ELR (cell line): ENCODE measurements at regions not wholly inside any gene's neighbourhood (a gene's known extent, or its start where the extent isn't known, plus 50 kb on each side); places are given as distances from the start of the nearest gene placed in this dataset.
"Not testable (repeated sequence)": the region's sequence is repeated elsewhere in the genome, so short reads cannot be mapped to it uniquely, and the experiment has no call there.

Source experiments
- DNase-seq: peaks from one replicate; pipeline ENCODE4 v3.0.0-alpha.2; 2015; ENCODE audit warnings: low read depth

DNA sequence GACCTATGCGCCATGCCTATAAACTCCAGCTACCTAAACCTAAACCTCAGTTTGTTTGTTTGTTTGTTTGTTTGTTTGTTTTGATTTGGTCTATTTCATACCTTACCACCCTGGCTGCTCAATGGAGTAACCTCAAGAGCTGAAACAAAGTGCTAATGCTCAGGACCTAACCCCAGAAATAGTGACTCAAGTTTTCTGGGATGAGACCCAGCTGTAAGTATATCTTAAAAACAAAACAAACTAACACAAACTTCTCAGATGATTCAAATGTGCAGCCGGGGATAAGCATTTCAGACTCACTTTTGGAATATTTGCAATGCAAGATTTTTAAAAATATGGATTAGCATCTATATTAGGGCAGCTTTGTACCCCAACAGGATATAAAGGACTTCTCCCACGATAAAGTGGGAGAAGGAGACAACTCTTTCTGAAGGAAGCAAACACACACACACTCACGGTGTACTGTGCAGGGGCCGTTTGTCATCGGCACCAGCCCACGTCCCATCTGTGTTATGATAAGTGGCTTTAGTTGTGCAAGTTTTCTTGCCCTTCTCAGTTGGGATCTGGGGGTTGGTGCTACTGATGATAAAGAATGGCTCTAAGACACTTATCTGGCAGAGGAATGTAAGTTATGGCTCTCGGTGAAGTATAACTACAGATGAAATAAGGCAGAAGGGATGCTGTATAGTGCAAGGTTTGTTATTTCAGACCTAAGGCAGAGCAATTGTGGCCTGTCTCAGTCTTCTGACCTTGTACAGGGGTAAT lies 516.7 kb upstream of the TMEM132C start:
- DNase-seq: no peak

DNA sequence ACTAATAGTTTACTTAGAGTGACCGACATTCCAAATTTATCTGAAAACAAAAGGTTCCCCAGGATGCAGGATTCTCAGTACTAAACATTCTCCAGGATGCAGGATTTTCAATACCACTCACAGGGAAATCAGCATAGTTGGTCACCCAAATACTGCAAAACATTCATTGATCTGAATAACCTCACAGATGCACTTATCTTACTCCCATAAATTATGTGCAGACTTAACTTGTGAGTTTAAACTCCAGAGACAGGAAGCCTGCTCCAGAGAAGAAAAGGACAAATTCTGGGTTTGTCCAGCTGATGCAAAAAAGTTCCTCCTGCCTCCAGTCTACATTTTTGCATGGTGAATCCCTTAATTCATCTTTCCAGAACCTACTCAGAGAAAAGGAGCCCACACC lies 514.2 kb upstream of the TMEM132C start:
- no peak for DNase-seq

DNA sequence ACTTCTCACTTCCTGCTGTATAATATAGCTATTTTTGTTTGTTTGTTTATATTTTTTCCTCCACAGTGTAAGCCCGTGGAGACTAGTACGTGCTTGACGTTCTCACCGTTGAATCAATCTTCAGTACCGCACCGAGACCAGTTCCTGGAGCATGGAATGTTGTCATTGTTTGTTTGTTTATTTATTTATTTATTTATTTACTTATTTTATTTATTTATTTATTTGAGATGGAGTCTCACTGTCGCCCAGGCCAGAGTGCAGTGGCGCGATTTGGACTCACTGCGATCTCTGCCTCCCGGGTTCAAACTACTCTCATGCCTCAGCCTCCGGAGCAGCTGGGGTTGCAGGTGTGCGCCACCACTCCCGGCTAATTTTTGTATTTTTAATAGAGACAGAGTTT lies 506.6 kb upstream of the TMEM132C start:
- DNase-seq: no peak

DNA sequence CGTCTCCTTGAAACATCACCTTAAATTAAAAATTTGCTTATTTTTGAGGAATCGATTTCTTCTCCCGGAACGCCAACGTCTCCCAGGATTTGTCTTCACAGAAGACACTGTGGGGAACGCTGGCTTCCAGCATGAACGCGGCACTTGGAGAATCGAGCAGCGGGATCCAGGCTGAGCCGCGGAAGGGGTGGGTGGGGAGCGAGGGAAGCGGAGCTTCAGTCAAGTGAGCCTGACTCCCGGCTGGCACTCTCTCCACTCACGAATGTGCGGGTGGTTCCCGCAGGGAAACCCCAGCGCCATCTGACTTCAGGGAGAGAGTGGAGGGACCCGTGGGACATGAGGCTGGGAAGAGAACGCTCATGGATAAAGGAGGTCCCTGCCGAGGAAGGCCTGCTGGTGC lies 506.0 kb upstream of the TMEM132C start:
- DNase-seq: no peak

DNA sequence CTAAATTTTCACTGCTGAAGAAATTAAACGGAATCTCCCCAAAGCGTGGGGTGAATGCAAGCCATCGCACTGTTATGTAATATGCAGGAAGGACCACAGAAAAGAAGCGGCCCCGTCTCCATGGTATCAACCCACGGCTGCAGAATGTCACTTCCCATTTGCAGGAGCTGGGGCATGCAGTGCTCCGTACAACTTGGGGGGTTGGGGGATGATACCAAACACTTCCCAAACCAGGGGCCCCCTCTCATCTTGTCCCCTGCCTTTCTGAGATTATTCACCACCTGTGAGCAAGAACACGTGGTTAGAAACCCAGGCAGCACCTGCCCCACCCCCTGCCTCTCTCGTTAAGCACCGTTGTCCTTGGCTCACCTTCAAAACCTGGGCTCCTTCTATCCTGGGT lies 505.1 kb upstream of the TMEM132C start:
- no peak for DNase-seq

DNA sequence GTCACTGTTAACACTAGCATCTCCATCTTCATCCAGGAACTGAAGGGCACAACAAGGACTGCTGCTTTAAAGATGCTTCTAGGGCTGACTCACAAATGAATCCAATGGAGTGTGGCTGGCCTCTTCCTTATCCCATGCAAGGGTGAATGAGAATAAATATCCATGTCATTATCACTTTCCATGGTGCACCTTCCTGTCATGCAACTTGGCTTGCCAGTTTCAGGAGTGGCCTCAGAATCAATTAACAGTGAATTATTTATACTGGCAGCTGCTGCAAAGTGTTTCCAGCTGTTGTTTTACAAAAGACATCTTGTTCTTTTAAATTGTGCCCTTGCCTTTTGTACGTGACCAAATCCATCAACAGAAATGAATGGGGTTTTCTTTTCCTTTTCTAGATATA lies 499.3 kb upstream of the TMEM132C start:
- DNase-seq: no peak

DNA sequence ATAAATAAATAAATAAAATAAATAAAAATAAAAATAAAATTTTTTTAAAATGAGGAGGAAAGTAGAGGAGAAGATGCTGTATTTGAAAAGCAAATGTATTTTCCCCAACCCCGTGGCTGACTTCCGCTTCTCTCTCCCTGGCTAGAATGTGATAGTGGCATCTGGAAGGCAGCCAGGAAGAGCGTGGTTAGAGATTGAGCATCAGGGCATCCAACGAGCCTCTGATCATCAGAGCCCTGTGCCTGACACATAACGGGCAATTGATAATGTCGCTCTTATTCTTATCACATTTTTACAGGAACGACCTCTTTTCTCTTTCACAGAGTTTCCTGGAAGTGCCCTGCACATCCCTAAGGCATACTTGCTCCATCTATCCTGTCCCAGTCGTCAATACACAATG lies 496.9 kb upstream of the TMEM132C start:
- DNase-seq: no peak

DNA sequence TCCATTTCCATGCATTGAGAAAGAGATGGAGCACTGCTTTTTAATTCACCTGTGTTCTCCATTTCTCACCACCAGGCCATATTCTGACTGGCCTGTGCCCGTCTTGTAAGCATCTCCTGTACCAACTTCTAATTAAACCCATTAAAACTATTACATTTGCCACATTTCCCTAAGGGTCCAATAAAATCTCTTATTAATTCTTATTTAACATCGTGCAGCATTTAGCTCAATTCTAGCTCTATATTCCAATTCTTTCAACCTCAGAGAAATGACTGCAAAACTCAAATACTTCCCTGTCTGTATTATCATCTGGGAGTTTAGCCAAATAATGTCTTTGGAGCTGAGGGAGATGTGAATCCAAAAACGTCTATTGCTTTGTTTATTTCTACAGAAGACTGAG lies 495.4 kb upstream of the TMEM132C start:
- no peak for DNase-seq

DNA sequence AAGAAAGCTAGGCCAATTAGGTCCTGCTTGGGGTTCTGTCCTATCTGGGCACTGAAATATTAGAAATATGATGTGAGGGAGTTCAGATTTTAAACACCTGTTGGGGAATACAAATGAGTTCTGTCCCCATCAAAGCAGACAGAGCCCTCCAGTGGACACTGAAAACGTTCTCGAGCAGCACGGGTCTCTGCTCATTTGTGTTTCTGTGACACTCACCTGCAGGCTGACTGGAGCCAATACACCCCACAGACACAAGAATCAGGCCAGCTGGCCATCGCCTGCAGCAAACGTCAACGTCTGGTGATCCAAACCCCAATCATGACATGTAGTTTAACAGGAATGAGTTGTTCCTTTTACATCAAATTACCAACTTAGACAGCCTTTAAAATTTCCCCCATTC lies 493.4 kb upstream of the TMEM132C start:
- DNase-seq: no peak

DNA sequence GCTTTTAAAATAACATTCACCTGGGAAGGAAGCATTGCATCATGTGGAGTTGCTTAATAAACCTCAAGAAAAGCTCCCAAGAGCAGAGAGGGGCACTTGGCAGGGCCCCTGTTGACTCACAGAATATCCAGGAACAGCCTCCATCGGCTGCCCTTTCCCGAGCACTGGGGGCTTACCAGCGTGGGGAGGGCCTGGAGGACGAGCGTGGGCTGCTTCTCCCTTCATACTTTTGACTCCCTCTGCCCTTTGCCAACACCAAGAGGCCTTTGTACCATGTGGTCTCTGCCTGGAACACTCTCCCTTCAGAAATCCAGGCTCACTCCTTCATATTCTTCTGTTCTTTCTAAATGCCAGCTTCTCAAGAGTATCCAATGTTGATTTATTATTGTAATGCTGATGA lies 492.1 kb upstream of the TMEM132C start:
- no peak for DNase-seq

DNA sequence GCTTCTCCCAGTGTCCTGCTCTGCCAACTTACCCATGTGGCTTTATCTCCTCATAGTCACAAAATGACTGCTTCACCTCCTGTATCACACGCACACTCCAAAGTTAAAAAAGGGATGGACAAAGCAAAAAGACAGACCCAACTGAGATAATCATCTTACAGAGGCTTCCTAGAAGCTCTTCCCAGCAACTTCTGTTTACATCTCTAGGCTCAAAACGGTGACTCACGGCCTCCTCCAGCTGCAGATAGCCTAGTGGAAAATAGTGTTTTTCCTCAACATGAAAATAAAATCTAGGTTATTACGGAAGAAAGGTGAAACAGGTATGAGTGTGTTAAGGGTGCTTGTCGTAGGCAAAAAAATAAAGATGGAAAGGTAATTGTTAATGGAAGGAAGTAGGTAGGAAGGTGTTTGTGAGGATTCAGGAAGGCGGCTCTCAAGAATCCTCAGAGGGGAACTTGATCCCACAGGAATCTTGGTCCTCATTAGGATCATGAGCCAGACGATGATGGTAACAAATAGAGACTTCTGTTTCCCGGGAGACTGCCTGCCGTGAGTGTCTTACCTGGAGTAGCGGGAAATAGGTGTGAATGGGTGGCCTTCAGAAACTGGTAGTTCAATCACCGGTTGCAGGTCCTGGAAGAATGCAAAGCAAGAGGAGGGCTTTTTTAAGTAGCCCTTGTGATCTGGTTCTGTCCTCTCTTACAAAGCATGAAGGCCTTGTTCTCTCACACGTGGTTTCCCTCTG lies 487.5 kb upstream of the TMEM132C start:
- no peak for DNase-seq

DNA sequence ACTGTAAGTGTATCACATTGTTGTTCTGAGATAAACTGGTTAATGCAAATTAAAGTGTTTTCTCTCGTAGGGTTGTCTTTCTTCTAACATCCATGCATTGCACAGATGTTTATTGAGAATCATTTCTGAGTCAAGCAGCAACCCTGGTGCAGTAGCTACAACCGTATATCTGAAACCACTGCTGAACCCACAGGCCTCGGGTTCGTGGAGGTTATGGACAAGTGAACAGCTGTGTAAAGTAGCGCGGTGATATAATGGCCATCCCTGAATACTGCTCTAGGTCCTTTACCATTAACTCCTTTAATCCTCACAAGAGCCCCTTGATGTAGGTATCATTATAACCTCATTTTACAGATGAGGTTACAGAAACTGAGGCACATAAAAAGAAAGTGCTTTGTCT lies 486.1 kb upstream of the TMEM132C start:
- no peak for DNase-seq

DNA sequence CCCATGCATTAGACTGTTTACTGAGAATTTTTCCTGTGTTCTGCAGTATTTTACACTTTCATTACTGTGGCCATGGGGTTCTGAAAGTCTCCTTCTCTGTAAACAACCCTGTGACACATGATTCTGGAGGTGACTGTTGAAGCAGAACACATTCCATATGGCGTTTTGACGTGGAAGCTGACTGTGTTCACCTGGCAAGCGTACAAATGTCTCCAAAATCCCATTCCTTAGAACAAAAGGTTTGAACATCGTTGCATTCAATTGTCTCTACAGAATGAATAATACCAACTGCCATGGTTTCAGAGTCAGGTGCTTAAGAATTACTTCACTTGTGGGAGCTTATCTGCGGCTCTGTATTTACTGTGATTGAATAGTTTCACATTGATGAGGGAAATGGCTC lies 485.6 kb upstream of the TMEM132C start:
- DNase-seq: no peak

DNA sequence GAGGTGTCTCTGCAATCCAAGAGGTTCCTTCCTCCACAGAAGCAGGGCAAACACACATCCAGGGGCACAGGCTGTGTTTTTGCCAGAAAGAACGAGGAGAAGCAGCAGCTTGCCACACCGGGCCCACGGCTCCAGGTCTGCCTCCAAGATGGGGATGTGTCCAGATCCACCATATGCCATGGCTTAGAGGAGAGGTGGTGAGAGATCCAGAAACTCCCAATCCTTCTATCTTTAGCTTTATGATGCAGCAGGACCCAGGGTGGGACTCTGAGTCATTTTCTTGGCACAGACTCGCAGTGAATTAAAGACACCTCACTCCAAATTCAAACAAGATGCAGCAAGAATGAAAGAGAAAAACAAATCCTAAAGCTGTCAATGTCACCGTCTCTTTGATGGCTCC lies 481.4 kb upstream of the TMEM132C start:
- no peak for DNase-seq

DNA sequence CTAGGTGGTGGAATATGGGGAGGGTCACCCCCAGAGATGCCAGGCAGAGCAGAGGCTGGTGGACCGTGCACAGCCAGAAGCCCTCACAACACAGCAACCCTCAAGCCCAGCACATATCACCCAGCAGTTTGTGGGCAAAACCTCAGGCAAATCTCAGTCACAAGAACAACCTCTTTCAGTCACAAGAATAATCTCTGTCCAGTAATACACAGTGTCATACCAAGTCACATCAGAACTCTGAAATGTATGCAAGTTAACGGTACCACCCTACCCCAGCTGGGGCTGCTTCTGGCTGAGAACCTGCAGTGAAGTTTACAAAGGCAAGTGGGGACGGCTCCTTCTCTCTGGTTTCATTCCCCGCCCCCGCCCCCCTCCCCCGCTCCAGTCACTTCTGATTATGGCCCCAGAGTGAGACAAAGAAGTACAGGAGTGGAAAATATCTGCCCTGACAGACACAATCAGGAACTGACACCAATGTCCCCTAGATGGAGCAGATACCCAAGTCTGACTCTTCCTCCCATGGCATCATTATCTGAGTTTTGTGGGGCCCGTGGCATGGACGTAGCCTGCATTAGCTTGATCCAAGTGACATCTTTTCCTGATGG lies 480.9 kb upstream of the TMEM132C start:
- DNase-seq: no peak

DNA sequence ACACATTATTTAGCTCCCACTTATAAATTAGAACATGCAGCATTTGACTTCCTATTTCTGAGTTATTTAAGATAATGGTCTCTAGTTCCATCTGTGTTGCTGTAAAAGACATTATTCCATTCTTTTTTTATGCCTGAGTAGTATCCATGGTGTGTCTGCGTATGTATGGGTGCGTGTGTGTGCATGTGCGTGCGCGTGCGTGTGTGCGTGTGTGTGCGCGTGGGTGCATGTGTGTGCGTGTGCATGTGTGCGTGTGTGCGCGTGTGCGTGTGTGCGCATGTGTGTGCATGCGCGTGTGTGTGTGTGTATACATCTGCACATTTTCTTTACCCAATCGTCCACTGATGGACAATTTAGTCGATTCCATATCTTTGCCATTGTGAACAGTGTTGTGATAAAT lies 479.4 kb upstream of the TMEM132C start:
- no peak for DNase-seq

DNA sequence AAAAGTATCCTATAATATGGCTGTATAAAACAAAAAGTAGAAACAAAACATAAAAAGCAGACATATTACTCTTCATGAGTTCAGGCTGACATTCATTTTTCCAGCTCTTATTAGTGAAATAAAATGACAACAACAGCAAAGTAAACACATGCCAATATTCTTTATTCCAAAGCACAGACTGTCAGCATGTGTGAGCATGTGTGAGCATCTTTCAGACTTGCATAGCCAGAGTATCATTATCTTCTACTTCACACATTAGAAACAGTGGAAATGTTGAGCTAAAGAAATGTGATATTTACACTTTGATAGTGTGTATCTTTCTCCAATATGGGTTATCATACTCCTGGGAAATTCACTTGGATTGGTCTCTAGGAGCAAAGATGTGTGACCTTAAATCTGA lies 476.6 kb upstream of the TMEM132C start:
- DNase-seq: no peak

DNA sequence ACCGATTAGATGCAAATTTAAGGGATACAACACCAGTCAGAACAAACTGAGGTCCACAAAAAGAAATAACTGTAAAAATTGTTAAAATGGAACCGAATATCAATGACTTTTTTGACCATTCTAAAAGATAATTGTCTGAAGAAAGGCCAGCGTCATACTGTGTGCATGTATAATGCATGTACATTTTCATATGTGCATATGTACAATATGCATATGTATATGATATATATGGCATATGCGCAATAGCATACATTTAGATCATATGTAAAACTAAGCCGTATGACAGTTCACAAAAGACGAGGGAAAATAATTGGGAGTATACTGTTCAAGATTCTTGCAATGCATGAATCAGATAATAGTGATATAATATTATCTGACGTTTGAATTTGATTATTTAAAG lies 475.8 kb upstream of the TMEM132C start:
- no peak for DNase-seq

DNA sequence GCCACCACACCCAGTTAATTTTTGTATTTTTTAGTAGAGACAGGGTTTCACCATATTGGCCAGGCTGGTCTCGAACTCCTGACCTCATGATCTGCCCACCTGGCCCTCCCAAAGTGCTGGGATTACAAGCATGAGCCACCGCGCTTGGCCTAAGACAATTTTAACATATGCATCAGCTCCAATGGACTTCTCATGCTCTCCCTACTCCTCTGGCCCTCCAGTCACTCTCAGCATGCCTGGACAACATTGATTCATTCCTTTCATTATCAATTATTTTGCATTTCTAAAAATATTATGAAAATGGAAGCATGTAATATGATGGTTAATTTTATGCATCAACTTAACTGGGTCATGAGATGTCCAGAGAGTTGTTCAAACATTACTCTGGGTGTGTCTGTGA lies 469.1 kb upstream of the TMEM132C start:
- DNase-seq: no peak

DNA sequence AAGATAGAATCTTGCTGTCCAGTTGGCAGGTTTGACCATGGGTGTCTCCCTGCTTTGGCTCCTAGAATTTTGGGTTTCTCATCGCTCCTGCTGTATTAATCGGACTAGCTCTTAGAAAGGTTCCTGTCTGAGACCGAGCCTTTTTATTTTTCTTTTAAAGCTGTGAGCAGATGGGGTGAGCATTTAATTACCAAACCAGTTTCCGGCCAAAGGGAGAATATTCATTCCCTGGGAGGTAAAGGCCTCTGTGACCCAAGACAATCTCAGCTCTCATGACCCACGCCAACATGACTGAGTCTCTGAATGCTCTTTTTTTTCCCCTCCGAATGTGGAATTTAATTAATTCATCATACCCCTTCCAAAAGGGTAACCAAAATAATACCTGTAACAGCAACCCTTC lies 464.7 kb upstream of the TMEM132C start:
- no peak for DNase-seq

DNA sequence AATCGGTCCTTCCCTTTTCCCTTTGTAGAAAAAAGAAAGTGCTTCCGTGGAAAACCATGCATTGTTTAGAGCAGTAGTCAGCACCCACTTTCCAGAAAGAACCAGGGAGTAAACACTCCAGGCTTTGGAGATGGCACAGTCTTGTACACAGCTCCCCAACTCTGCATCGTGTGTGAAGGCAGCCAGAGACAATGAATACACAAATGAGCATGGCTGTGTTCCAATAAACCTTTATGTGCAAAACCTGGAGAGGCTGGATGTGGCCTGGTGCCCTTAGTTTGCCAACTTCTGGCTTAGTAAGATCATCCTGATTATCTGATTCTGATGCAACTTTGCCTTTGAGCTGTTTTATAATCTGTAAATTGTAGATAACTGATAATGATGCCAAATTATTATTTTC lies 463.4 kb upstream of the TMEM132C start:
- DNase-seq: no peak

DNA sequence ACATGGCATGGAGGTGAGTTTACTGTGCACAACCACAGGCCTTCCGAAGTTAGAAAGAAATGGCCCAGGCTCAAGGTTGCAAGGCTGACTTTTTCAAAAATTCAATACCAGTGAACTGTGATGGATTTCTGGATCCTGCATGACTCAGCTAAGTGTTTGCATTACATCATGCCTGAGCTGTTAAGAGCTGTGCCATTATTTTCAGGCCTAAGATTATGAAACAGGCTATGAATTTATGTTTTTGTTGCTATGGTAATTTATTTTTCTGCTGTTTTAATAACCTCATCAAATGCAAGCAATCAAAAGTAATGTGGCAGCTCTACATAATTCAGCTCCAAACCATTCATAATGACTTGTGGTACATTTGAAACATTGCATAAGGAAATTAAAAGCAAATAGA lies 457.7 kb upstream of the TMEM132C start:
- peak; percentile 33 for DNase-seq

DNA sequence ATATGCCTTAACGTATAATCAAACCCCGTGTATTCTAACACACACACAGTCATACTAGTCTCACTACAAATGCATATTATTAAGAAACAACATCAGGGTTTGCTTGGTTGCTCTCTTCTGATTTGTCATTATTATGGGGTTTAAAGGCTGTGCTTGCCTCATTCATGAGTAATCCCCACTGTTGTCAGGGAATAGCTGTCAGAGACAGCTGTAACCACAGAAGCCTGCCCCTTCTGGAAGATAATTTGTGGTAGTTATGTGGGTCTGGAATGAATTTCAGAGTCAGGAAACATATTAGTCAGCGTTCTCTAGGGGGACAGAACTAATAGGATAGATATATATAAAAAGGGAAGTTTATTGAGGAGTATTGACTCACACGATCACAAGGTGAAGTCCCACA lies 456.9 kb upstream of the TMEM132C start:
- DNase-seq: peak; percentile 67

DNA sequence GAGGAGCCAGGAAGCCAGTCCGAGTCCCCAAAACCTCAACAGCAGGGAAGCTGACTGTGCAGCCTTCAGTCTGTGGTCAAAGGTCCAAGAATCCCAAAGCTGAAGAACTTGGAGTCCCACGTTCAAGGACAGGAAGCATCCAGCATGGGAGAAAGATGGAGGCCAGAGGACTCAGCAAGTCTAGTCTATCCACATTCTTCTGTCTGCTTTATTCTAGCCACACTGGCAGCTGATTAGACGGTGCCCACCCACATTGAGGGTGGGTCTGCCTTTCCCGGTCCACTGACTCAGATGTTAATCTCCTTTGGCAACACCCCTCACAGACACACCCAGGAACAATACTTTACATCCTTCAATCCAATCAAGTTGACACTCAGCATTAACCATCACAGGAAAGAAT lies 456.5 kb upstream of the TMEM132C start:
- not testable (repeated sequence) for DNase-seq
